Naive B cell (primary cell): ENCODE measurements at regions not wholly inside any gene's neighbourhood (a gene's known extent, or its start where the extent isn't known, plus 50 kb on each side); places are given as distances from the start of the nearest gene placed in this dataset.
"Not testable (repeated sequence)": the region's sequence is repeated elsewhere in the genome, so short reads cannot be mapped to it uniquely, and the experiment has no call there.

Source experiments
- ATAC-seq, 2 donors: fragments of 150-1000 bp; cut with Tn5 transposase; 2 replicates each; pipeline ENCODE4 v1.10.0; 2021; ENCODE audit warnings: low read depth in 2 of 2, mild to moderate bottlenecking in 2 of 2, moderate library complexity in 2 of 2
- DNase-seq: peaks from one replicate; pipeline ENCODE4 v3.0.0; 2022
- H3K27ac Mint-ChIP-seq, 6 donors: one replicate each; pipeline ENCODE4 v1.8.0; 2020 to 2022; ENCODE audit warnings: mild to moderate bottlenecking in 6 of 6, mixed read lengths in 6 of 6, moderate library complexity in 5 of 6, inconsistent platforms in 2 of 6
- H3K27me3 Mint-ChIP-seq, 3 donors: one replicate each; pipeline ENCODE4 v1.8.0; 2021 to 2022; ENCODE audit warnings: mixed read lengths in 3 of 3, mild to moderate bottlenecking in 1 of 3
- H3K36me3 Mint-ChIP-seq, 2 donors: one replicate each; pipeline ENCODE4 v1.8.0; 2020 to 2022; ENCODE audit warnings: mixed read lengths in 2 of 2, inconsistent platforms in 1 of 2, mild to moderate bottlenecking in 1 of 2
- H3K4me1 Mint-ChIP-seq, 3 donors: one replicate each; pipeline ENCODE4 v1.8.0; 2020 to 2022; ENCODE audit warnings: mixed read lengths in 3 of 3, inconsistent platforms in 1 of 3, mild to moderate bottlenecking in 1 of 3, moderate library complexity in 1 of 3
- H3K4me3 Mint-ChIP-seq, 8 donors: one replicate each; pipeline ENCODE4 v1.8.0; 2020 to 2022; ENCODE audit warnings: mild to moderate bottlenecking in 8 of 8, mixed read lengths in 8 of 8, moderate library complexity in 8 of 8, inconsistent platforms in 2 of 8
- H3K9me3 Mint-ChIP-seq, 7 donors: one replicate each; pipeline ENCODE4 v1.8.0; 2020 to 2022; ENCODE audit warnings: mixed read lengths in 7 of 7, mild to moderate bottlenecking in 5 of 7, inconsistent platforms in 2 of 7, moderate library complexity in 1 of 7

- Mint-ChIP-seq H3K4me3 (no peak overlapping the region), H3K9me3 (peaks cover 0 to 5% (median 4%) of the 10 kb centered on the region in 7 donors), H3K4me1 (no peaks in the 10 kb centered on the region), H3K27ac (no peak overlapping the region), H3K27me3 (no peaks in the 10 kb centered on the region), H3K36me3 (no peaks in the 10 kb centered on the region)
- ATAC-seq (no peak), DNase-seq (no peak)
Measured at GRCh38 chr11:38425578-38425977, 1827.5 kb upstream of the RAG2 start.

GRCh38 chr11:38423042-38423441 is 1825.0 kb upstream of the RAG2 start:
- H3K4me3 Mint-ChIP-seq: no peak overlapping the region
- no peak for DNase-seq
- no peak for ATAC-seq
- H3K27ac Mint-ChIP-seq: no peak overlapping the region
- H3K4me1 Mint-ChIP-seq: no peaks in the 10 kb centered on the region
- no peaks in the 10 kb centered on the region for H3K27me3 Mint-ChIP-seq
- no peaks in the 10 kb centered on the region for H3K36me3 Mint-ChIP-seq
- H3K9me3 Mint-ChIP-seq: peaks cover 0 to 5% (median 2%) of the 10 kb centered on the region in 7 donors

- DNase-seq (no peak), ATAC-seq (no peak)
- H3K9me3 Mint-ChIP-seq: peaks cover 2 to 25% (median 13%) of the 10 kb centered on the region in 7 donors
- H3K4me3 Mint-ChIP-seq: no peak overlapping the region
- H3K36me3 Mint-ChIP-seq: no peaks in the 10 kb centered on the region
- no peaks in the 10 kb centered on the region for H3K27me3 Mint-ChIP-seq
- H3K4me1 Mint-ChIP-seq: no peaks in the 10 kb centered on the region
- no peak overlapping the region for H3K27ac Mint-ChIP-seq
Measured at GRCh38 chr11:38416141-38416540, 1818.1 kb upstream of the RAG2 start.

- ATAC-seq (no peak), DNase-seq (no peak)
- Mint-ChIP-seq H3K9me3 (peaks cover 3 to 24% (median 10%) of the 10 kb centered on the region in 7 donors), H3K27me3 (no peaks in the 10 kb centered on the region), H3K36me3 (no peaks in the 10 kb centered on the region), H3K27ac (no peak overlapping the region), H3K4me1 (no peaks in the 10 kb centered on the region), H3K4me3 (no peak overlapping the region)
Measured at GRCh38 chr11:38411149-38411548, 1813.1 kb upstream of the RAG2 start.

- no peak for DNase-seq
- Mint-ChIP-seq H3K27ac (no peak overlapping the region), H3K27me3 (no peaks in the 10 kb centered on the region), H3K36me3 (no peaks in the 10 kb centered on the region), H3K9me3 (peaks cover 0 to 16% (median 9%) of the 10 kb centered on the region in 7 donors), H3K4me1 (no peaks in the 10 kb centered on the region), H3K4me3 (no peak overlapping the region)
- ATAC-seq: no peak
Measured at GRCh38 chr11:38402063-38402462, 1804.0 kb upstream of the RAG2 start.

GRCh38 chr11:38392176-38392575 is 1794.1 kb upstream of the RAG2 start:
- H3K27ac Mint-ChIP-seq: no peak overlapping the region
- H3K36me3 Mint-ChIP-seq: no peaks in the 10 kb centered on the region
- no peaks in the 10 kb centered on the region for H3K27me3 Mint-ChIP-seq
- no peaks in the 10 kb centered on the region for H3K4me1 Mint-ChIP-seq
- H3K4me3 Mint-ChIP-seq: no peak overlapping the region
- ATAC-seq: no peak
- H3K9me3 Mint-ChIP-seq: peaks cover 0 to 8% (median 0%) of the 10 kb centered on the region in 7 donors
- no peak for DNase-seq

- ATAC-seq (no peak), DNase-seq (no peak)
- Mint-ChIP-seq H3K27me3 (no peaks in the 10 kb centered on the region), H3K27ac (no peak overlapping the region), H3K4me1 (no peaks in the 10 kb centered on the region), H3K9me3 (peaks cover 0 to 2% (median 0%) of the 10 kb centered on the region in 7 donors), H3K36me3 (no peaks in the 10 kb centered on the region), H3K4me3 (no peak overlapping the region)
Measured at GRCh38 chr11:38384568-38384967, 1786.5 kb upstream of the RAG2 start.

GRCh38 chr11:38365274-38365673 is 1767.2 kb upstream of the RAG2 start:
- Mint-ChIP-seq H3K4me1 (no peaks in the 10 kb centered on the region), H3K9me3 (peaks cover 0 to 13% (median 6%) of the 10 kb centered on the region in 7 donors), H3K36me3 (no peaks in the 10 kb centered on the region), H3K4me3 (no peak overlapping the region), H3K27ac (no peak overlapping the region), H3K27me3 (no peaks in the 10 kb centered on the region)
- ATAC-seq (no peak), DNase-seq (no peak)

GRCh38 chr11:38356255-38356654 is 1758.2 kb upstream of the RAG2 start:
- Mint-ChIP-seq H3K27ac (no peak overlapping the region), H3K27me3 (no peaks in the 10 kb centered on the region), H3K9me3 (peaks cover 3 to 26% (median 7%) of the 10 kb centered on the region in 7 donors), H3K36me3 (no peaks in the 10 kb centered on the region), H3K4me3 (no peak overlapping the region), H3K4me1 (no peaks in the 10 kb centered on the region)
- ATAC-seq (no peak), DNase-seq (no peak)

- no peak for DNase-seq
- no peaks in the 10 kb centered on the region for H3K36me3 Mint-ChIP-seq
- no peaks in the 10 kb centered on the region for H3K4me1 Mint-ChIP-seq
- H3K27me3 Mint-ChIP-seq: no peaks in the 10 kb centered on the region
- ATAC-seq: no peak
- H3K4me3 Mint-ChIP-seq: no peak overlapping the region
- H3K9me3 Mint-ChIP-seq: peaks cover 0 to 10% (median 6%) of the 10 kb centered on the region in 7 donors
- H3K27ac Mint-ChIP-seq: no peak overlapping the region
Measured at GRCh38 chr11:38345286-38345685, 1747.2 kb upstream of the RAG2 start.

- H3K4me1 Mint-ChIP-seq, H3K4me3 Mint-ChIP-seq, H3K27ac Mint-ChIP-seq, DNase-seq, H3K27me3 Mint-ChIP-seq, H3K36me3 Mint-ChIP-seq, ATAC-seq: not testable (repeated sequence)
- peaks cover 2 to 11% (median 6%) of the 10 kb centered on the region in 7 donors for H3K9me3 Mint-ChIP-seq
Measured at GRCh38 chr11:38341612-38342011, 1743.6 kb upstream of the RAG2 start.

- ATAC-seq (no peak), DNase-seq (no peak)
- no peak overlapping the region for H3K4me3 Mint-ChIP-seq
- no peaks in the 10 kb centered on the region for H3K36me3 Mint-ChIP-seq
- H3K4me1 Mint-ChIP-seq: no peaks in the 10 kb centered on the region
- H3K27ac Mint-ChIP-seq: no peak overlapping the region
- no peaks in the 10 kb centered on the region for H3K27me3 Mint-ChIP-seq
- peaks cover 1 to 18% (median 6%) of the 10 kb centered on the region in 7 donors for H3K9me3 Mint-ChIP-seq
Measured at GRCh38 chr11:38339835-38340440, 1741.9 kb upstream of the RAG2 start.

GRCh38 chr11:38338022-38338421 is 1740.0 kb upstream of the RAG2 start:
- not testable (repeated sequence) for H3K4me1 Mint-ChIP-seq, H3K27me3 Mint-ChIP-seq, H3K4me3 Mint-ChIP-seq, DNase-seq, H3K27ac Mint-ChIP-seq, ATAC-seq, H3K36me3 Mint-ChIP-seq
- peaks cover 0 to 17% (median 6%) of the 10 kb centered on the region in 7 donors for H3K9me3 Mint-ChIP-seq

- Mint-ChIP-seq H3K9me3 (peaks cover 0 to 12% (median 6%) of the 10 kb centered on the region in 7 donors), H3K4me3 (no peak overlapping the region), H3K36me3 (no peaks in the 10 kb centered on the region), H3K27ac (no peak overlapping the region), H3K4me1 (no peaks in the 10 kb centered on the region), H3K27me3 (no peaks in the 10 kb centered on the region)
- ATAC-seq (no peak), DNase-seq (no peak)
Measured at GRCh38 chr11:38332046-38332445, 1734.0 kb upstream of the RAG2 start.

- ATAC-seq (no peak), DNase-seq (no peak)
- Mint-ChIP-seq H3K9me3 (peaks cover 0 to 10% (median 1%) of the 10 kb centered on the region in 7 donors), H3K4me1 (no peaks in the 10 kb centered on the region), H3K27me3 (no peaks in the 10 kb centered on the region), H3K4me3 (no peak overlapping the region), H3K27ac (no peak overlapping the region), H3K36me3 (no peaks in the 10 kb centered on the region)
Measured at GRCh38 chr11:38330578-38330977, 1732.5 kb upstream of the RAG2 start.
